ENCODE measurements at regions not wholly inside any gene's neighbourhood (a gene's known extent, or its start where the extent isn't known, plus 50 kb on each side); places are given as distances from the start of the nearest gene placed in this dataset.
A peak's percentile ranks its signal among the peaks of the same experiment; 100 is the strongest.

GRCh38 chr2:10214179-10214578 is 88.5 kb upstream of the HPCAL1 start:
- Histone ChIP-seq H3K4me3 (replicated peaks in 1 of 4; ENCODE audit: control extremely low read depth in 1 of 4, insufficient read depth in 1 of 4, low read depth in 3 of 4, low read length in 4 of 4) (no peak overlapping the region), H2AFZ (ENCODE audit: low read length) (no peak overlapping the region), H3K9me3 (ENCODE audit: control insufficient read depth, insufficient read depth, low read depth, low read length) (no peaks in the 10 kb centered on the region), H3K4me2 (ENCODE audit: extremely low read depth, insufficient read depth, low read length) (no peak overlapping the region), H3K36me3 (ENCODE audit: control insufficient read depth, insufficient read depth, low read length) (no peaks in the 10 kb centered on the region), H3K9ac (ENCODE audit: insufficient read depth, low read length) (no peak overlapping the region), H3K4me1 (ENCODE audit: control insufficient read depth, extremely low read depth, insufficient read depth, low read length) (no peaks in the 10 kb centered on the region), H3K79me2 (ENCODE audit: control insufficient read depth, insufficient read depth, low read length) (no peaks in the 10 kb centered on the region), H4K20me1 (ENCODE audit: control insufficient read depth, extremely low read depth, insufficient read depth, low read length) (no peaks in the 10 kb centered on the region), H3K27me3 (ENCODE audit: control insufficient read depth, insufficient read depth, low read length) (peaks cover 3% of the 10 kb centered on the region), H3K27ac (ENCODE audit: insufficient read depth, low read length) (no peak overlapping the region)
- TF ChIP-seq, protein P1, sequence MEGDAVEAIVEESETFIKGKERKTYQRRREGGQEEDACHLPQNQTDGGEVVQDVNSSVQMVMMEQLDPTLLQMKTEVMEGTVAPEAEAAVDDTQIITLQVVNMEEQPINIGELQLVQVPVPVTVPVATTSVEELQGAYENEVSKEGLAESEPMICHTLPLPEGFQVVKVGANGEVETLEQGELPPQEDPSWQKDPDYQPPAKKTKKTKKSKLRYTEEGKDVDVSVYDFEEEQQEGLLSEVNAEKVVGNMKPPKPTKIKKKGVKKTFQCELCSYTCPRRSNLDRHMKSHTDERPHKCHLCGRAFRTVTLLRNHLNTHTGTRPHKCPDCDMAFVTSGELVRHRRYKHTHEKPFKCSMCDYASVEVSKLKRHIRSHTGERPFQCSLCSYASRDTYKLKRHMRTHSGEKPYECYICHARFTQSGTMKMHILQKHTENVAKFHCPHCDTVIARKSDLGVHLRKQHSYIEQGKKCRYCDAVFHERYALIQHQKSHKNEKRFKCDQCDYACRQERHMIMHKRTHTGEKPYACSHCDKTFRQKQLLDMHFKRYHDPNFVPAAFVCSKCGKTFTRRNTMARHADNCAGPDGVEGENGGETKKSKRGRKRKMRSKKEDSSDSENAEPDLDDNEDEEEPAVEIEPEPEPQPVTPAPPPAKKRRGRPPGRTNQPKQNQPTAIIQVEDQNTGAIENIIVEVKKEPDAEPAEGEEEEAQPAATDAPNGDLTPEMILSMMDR (conservative IDR thresholded peaks at IDR 0.05 in 1 of 2, IDR thresholded peaks at IDR 0.05 in 1 of 2; ENCODE audit: low read depth in 1 of 2, low read length in 2 of 2): no peak
- TF ChIP-seq EZH2 (IDR thresholded peaks at IDR 0.05; ENCODE audit: low read length, missing control alignments): no peak
- DNase-seq (ENCODE audit: low read depth in 2 of 2): no peak

DNA sequence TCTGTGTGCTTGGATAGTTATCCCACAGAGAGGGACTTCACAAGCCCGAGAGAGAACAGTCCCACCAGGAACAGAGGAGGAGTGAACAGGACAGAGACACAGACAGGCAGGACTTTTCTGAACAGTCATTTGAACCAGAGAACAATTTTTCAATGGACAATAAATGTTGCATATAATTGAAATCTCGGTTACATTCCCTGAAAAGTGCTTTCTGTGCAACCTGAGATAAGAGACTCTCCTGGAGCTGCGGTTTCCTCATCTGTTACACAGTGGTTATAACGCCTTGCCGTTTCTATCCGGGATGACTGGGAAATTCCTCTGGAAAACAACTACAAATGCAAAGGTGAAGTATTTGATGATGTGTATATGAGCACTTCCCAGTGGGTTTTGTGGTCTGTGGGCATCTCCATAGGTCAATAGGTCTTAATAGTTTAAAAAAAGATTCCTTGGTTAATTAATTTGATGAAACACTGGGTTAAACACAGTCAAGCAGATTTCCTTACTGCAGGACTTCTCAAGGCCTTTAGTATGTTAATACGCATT is 87.2 kb upstream of the HPCAL1 start:
- H3K9ac ChIP-seq (ENCODE audit: insufficient read depth, low read length): no peak overlapping the region
- no peaks in the 10 kb centered on the region for H3K79me2 ChIP-seq (ENCODE audit: control insufficient read depth, insufficient read depth, low read length)
- no peaks in the 10 kb centered on the region for H3K9me3 ChIP-seq (ENCODE audit: control insufficient read depth, insufficient read depth, low read depth, low read length)
- H3K4me2 ChIP-seq (ENCODE audit: extremely low read depth, insufficient read depth, low read length): no peak overlapping the region
- no peak overlapping the region for H3K27ac ChIP-seq (ENCODE audit: insufficient read depth, low read length)
- no peaks in the 10 kb centered on the region for H3K27me3 ChIP-seq (ENCODE audit: control insufficient read depth, insufficient read depth, low read length)
- peak in 1 of 2 donors; percentile 61 for DNase-seq (ENCODE audit: low read depth in 2 of 2)
- no peak for TF ChIP-seq EZH2 (IDR thresholded peaks at IDR 0.05; ENCODE audit: low read length, missing control alignments)
- TF ChIP-seq, protein P1 (conservative IDR thresholded peaks at IDR 0.05 in 1 of 2, IDR thresholded peaks at IDR 0.05 in 1 of 2; ENCODE audit: low read depth in 1 of 2, low read length in 2 of 2): no peak
- H3K4me1 ChIP-seq (ENCODE audit: control insufficient read depth, extremely low read depth, insufficient read depth, low read length): no peaks in the 10 kb centered on the region
- no peaks in the 10 kb centered on the region for H3K36me3 ChIP-seq (ENCODE audit: control insufficient read depth, insufficient read depth, low read length)
- H3K4me3 ChIP-seq (replicated peaks in 1 of 4; ENCODE audit: control extremely low read depth in 1 of 4, insufficient read depth in 1 of 4, low read depth in 3 of 4, low read length in 4 of 4): no peak overlapping the region
- H2AFZ ChIP-seq (ENCODE audit: low read length): no peak overlapping the region
- H4K20me1 ChIP-seq (ENCODE audit: control insufficient read depth, extremely low read depth, insufficient read depth, low read length): no peaks in the 10 kb centered on the region

- DNase-seq (ENCODE audit: low read depth in 2 of 2): peak in 1 of 2 donors; percentile 42
- Histone ChIP-seq H3K27ac (ENCODE audit: insufficient read depth, low read length) (no peak overlapping the region), H4K20me1 (ENCODE audit: control insufficient read depth, extremely low read depth, insufficient read depth, low read length) (no peaks in the 10 kb centered on the region), H3K36me3 (ENCODE audit: control insufficient read depth, insufficient read depth, low read length) (no peaks in the 10 kb centered on the region), H3K4me3 (replicated peaks in 1 of 4; ENCODE audit: control extremely low read depth in 1 of 4, insufficient read depth in 1 of 4, low read depth in 3 of 4, low read length in 4 of 4) (no peak overlapping the region), H3K4me1 (ENCODE audit: control insufficient read depth, extremely low read depth, insufficient read depth, low read length) (no peaks in the 10 kb centered on the region), H3K27me3 (ENCODE audit: control insufficient read depth, insufficient read depth, low read length) (no peaks in the 10 kb centered on the region), H2AFZ (ENCODE audit: low read length) (no peak overlapping the region), H3K4me2 (ENCODE audit: extremely low read depth, insufficient read depth, low read length) (no peak overlapping the region), H3K9me3 (ENCODE audit: control insufficient read depth, insufficient read depth, low read depth, low read length) (no peaks in the 10 kb centered on the region), H3K9ac (ENCODE audit: insufficient read depth, low read length) (no peak overlapping the region), H3K79me2 (ENCODE audit: control insufficient read depth, insufficient read depth, low read length) (no peaks in the 10 kb centered on the region)
- no peak for TF ChIP-seq EZH2 (IDR thresholded peaks at IDR 0.05; ENCODE audit: low read length, missing control alignments)
- TF ChIP-seq, protein P1 (conservative IDR thresholded peaks at IDR 0.05 in 1 of 2, IDR thresholded peaks at IDR 0.05 in 1 of 2; ENCODE audit: low read depth in 1 of 2, low read length in 2 of 2): no peak
Observed at GRCh38 chr2:10216677-10217488, 85.8 kb upstream of the HPCAL1 start.
